ENCODE measurements at regions not wholly inside any gene's neighbourhood (a gene's known extent, or its start where the extent isn't known, plus 50 kb on each side); places are given as distances from the start of the nearest gene placed in this dataset.
"Not testable (repeated sequence)": the region's sequence is repeated elsewhere in the genome, so short reads cannot be mapped to it uniquely, and the experiment has no call there.

- DNase-seq: no peak
These were observed 211.6 kb upstream of the SDK2 start for GRCh38 chr17:73855720-73856333.

- no peak for DNase-seq
These were observed 212.3 kb upstream of the SDK2 start for GRCh38 chr17:73856556-73856955.

GRCh38 chr17:73859439-73860008 is 215.3 kb upstream of the SDK2 start:
- not testable (repeated sequence) for DNase-seq

- no peak for DNase-seq
These were observed 217.3 kb upstream of the SDK2 start for GRCh38 chr17:73861543-73861942.

GRCh38 chr17:73863761-73864535 is 219.7 kb upstream of the SDK2 start:
- DNase-seq: no peak

- no peak for DNase-seq
These were observed 221.6 kb upstream of the SDK2 start for GRCh38 chr17:73865831-73866230.

- DNase-seq: no peak
These were observed 222.8 kb upstream of the SDK2 start for GRCh38 chr17:73867056-73867455.

- DNase-seq: no peak
These were observed 225.8 kb upstream of the SDK2 start for GRCh38 chr17:73870068-73870467.

GRCh38 chr17:73870473-73870872 is 226.2 kb upstream of the SDK2 start:
- no peak for DNase-seq

GRCh38 chr17:73872816-73873215 is 228.6 kb upstream of the SDK2 start:
- DNase-seq: no peak

- no peak for DNase-seq
These were observed 229.9 kb upstream of the SDK2 start for GRCh38 chr17:73874008-73874720.

GRCh38 chr17:73875346-73875745 is 231.1 kb upstream of the SDK2 start:
- DNase-seq: no peak

- no peak for DNase-seq
These were observed 233.7 kb upstream of the SDK2 start for GRCh38 chr17:73877962-73878361.

- no peak for DNase-seq
These were observed 234.7 kb upstream of the SDK2 start for GRCh38 chr17:73878923-73879322.

- DNase-seq: no peak
These were observed 235.7 kb upstream of the SDK2 start for GRCh38 chr17:73879987-73880386.

- no peak for DNase-seq
These were observed 238.3 kb upstream of the SDK2 start for GRCh38 chr17:73882590-73882989.

GRCh38 chr17:73883175-73883574 is 238.9 kb upstream of the SDK2 start:
- no peak for DNase-seq

GRCh38 chr17:73887739-73888138 is 243.5 kb upstream of the SDK2 start:
- no peak for DNase-seq

GRCh38 chr17:73888862-73889261 is 244.6 kb upstream of the SDK2 start:
- DNase-seq: no peak

GRCh38 chr17:73889439-73889838 is 245.2 kb upstream of the SDK2 start:
- DNase-seq: no peak

GRCh38 chr17:73890831-73891405 is 246.7 kb upstream of the SDK2 start:
- DNase-seq: no peak

GRCh38 chr17:73895157-73895556 is 250.9 kb upstream of the SDK2 start:
- DNase-seq: no peak

- no peak for DNase-seq
These were observed 252.7 kb upstream of the SDK2 start for GRCh38 chr17:73896966-73897365.

Data from NCI-H2081 treated with DMSO at 0.1 percent for 48 hours (cell line).